ENCODE measurements at regions not wholly inside any gene's neighbourhood (a gene's known extent, or its start where the extent isn't known, plus 50 kb on each side); places are given as distances from the start of the nearest gene placed in this dataset.

- TF ChIP-seq ZNF263 (CRISPR knock-in tag; IDR thresholded peaks at IDR 0.05; ENCODE audit: low read depth) (no peak), CTCF (IDR thresholded peaks at IDR 0.05) (no peak), ATF3 (CRISPR knock-in tag; conservative IDR thresholded peaks at IDR 0.05) (no peak), NR1H2 (CRISPR knock-in tag; IDR thresholded peaks at IDR 0.05) (no peak), NR2C2 (CRISPR knock-in tag; IDR thresholded peaks at IDR 0.05) (no peak), CREB1 (CRISPR knock-in tag; IDR thresholded peaks at IDR 0.05) (no peak), MAX (CRISPR knock-in tag; IDR thresholded peaks at IDR 0.05) (no peak), FOXK1 (CRISPR knock-in tag; IDR thresholded peaks at IDR 0.05) (no peak)
These were observed 56.1 kb upstream of the MED9 start for GRCh38 chr17:17420561-17421269.

Data from WTC11 (cell line).